Mammary epithelial cell (primary cell): ENCODE measurements at regions not wholly inside any gene's neighbourhood (a gene's known extent, or its start where the extent isn't known, plus 50 kb on each side); places are given as distances from the start of the nearest gene placed in this dataset.

Source experiments
- EZH2 ChIP-seq: IDR thresholded peaks from 2 replicates; pipeline ENCODE4 v1.6.1; 2012; ENCODE audit warnings: low read length, inconsistent platforms, borderline replicate concordance
- TF ChIP-seq, protein P1 (sequence below), 2 donors: IDR thresholded peaks in 1 of 2; conservative IDR thresholded peaks in 1 of 2; 2 replicates each; pipeline ENCODE4 v1.5.1; 2011 to 2012; ENCODE audit warnings: inconsistent platforms in 2 of 2, low read length in 2 of 2, mild to moderate bottlenecking in 2 of 2, control low read depth in 1 of 2, low read depth in 1 of 2; ENCODE audit not compliant: insufficient read depth in 1 of 2; ENCODE audit errors: extremely low read depth in 1 of 2

GRCh38 chr3:104214277-104214676, 1152.4 kb upstream of the ALCAM start:
- TF ChIP-seq, protein P1, sequence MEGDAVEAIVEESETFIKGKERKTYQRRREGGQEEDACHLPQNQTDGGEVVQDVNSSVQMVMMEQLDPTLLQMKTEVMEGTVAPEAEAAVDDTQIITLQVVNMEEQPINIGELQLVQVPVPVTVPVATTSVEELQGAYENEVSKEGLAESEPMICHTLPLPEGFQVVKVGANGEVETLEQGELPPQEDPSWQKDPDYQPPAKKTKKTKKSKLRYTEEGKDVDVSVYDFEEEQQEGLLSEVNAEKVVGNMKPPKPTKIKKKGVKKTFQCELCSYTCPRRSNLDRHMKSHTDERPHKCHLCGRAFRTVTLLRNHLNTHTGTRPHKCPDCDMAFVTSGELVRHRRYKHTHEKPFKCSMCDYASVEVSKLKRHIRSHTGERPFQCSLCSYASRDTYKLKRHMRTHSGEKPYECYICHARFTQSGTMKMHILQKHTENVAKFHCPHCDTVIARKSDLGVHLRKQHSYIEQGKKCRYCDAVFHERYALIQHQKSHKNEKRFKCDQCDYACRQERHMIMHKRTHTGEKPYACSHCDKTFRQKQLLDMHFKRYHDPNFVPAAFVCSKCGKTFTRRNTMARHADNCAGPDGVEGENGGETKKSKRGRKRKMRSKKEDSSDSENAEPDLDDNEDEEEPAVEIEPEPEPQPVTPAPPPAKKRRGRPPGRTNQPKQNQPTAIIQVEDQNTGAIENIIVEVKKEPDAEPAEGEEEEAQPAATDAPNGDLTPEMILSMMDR (conservative IDR thresholded peaks at IDR 0.05 in 1 of 2, IDR thresholded peaks at IDR 0.05 in 1 of 2; ENCODE audit: extremely low read depth in 1 of 2, insufficient read depth in 1 of 2, low read depth in 1 of 2, low read length in 2 of 2), result peak in 1 of 2 donors; percentile 2
- TF ChIP-seq EZH2, result no peak
